GM12878 (cell line): ENCODE measurements at regions not wholly inside any gene's neighbourhood (a gene's known extent, or its start where the extent isn't known, plus 50 kb on each side); places are given as distances from the start of the nearest gene placed in this dataset.

Source experiments
- CEBPB ChIP-seq, 2 experiments: fragments of 150-350 bp in 1 of 2; IDR thresholded peaks; 2 replicates each; pipeline ENCODE4 v1.6.1; 2012 to 2014; ENCODE audit warnings: low read depth in 2 of 2, low read length in 2 of 2, borderline replicate concordance in 1 of 2, inconsistent platforms in 1 of 2
- CTCF ChIP-seq, 3 experiments: IDR thresholded peaks in 2 of 3; conservative IDR thresholded peaks in 1 of 3; 2 replicates each; pipeline ENCODE4 v1.5.1; 2011; ENCODE audit warnings: low read depth in 3 of 3, low read length in 3 of 3, mild to moderate bottlenecking in 3 of 3, control low read depth in 2 of 3, moderate library complexity in 2 of 3, inconsistent platforms in 1 of 3, mixed read lengths in 1 of 3; ENCODE audit not compliant: control insufficient read depth in 2 of 3, insufficient read depth in 1 of 3; ENCODE audit errors: extremely low read depth in 1 of 3
- EGR1 ChIP-seq, 2 experiments: IDR thresholded peaks; 1 replicate in 1 of 2; 2 replicates in 1 of 2; pipeline ENCODE4 v1.6.1; 2011 to 2012; ENCODE audit warnings: low read depth in 2 of 2, low read length in 2 of 2, borderline replicate concordance in 1 of 2, mild to moderate bottlenecking in 1 of 2, moderate library complexity in 1 of 2
- TAF1 ChIP-seq: IDR thresholded peaks from 2 replicates; pipeline ENCODE4 v1.6.1; 2011; ENCODE audit warnings: mild to moderate bottlenecking, low read depth, low read length, borderline replicate concordance

GRCh38 chr6:166815629-166816028, 140.7 kb downstream of the RNASET2 start:
- TF ChIP-seq CTCF (IDR thresholded peaks at IDR 0.05 in 2 of 3, conservative IDR thresholded peaks at IDR 0.05 in 1 of 3; ENCODE audit: control insufficient read depth in 2 of 3, extremely low read depth in 1 of 3, insufficient read depth in 1 of 3, low read depth in 3 of 3, low read length in 3 of 3) (no peak), CEBPB (IDR thresholded peaks at IDR 0.05; ENCODE audit: borderline replicate concordance in 1 of 2, low read depth in 2 of 2, low read length in 2 of 2) (no peak), TAF1 (no peak), EGR1 (IDR thresholded peaks at IDR 0.05; ENCODE audit: borderline replicate concordance in 1 of 2, low read depth in 2 of 2, low read length in 2 of 2) (no peak)
